Hematopoietic multipotent progenitor cell treated with erythropoietin and hydrocortisone succinate and interleukin-3 and kit ligand, for 15 days (in vitro differentiated cells): ENCODE measurements at regions not wholly inside any gene's neighbourhood (a gene's known extent, or its start where the extent isn't known, plus 50 kb on each side); places are given as distances from the start of the nearest gene placed in this dataset.
"Not testable (repeated sequence)": the region's sequence is repeated elsewhere in the genome, so short reads cannot be mapped to it uniquely, and the experiment has no call there.

Source experiments
- DNase-seq: peaks from one replicate; pipeline ENCODE4 v3.0.0-alpha.2; 2015; ENCODE audit warnings: low spot score

- DNase-seq = no peak
Measured at GRCh38 chr18:22504251-22505030, 86.7 kb upstream of the CTAGE1 start.

GRCh38 chr18:22505141-22505591 lies 87.5 kb upstream of the CTAGE1 start:
- no peak for DNase-seq

- DNase-seq = no peak
Measured at GRCh38 chr18:22507055-22507454, 89.3 kb upstream of the CTAGE1 start.

- no peak for DNase-seq
Measured at GRCh38 chr18:22509423-22509822, 91.7 kb upstream of the CTAGE1 start.

GRCh38 chr18:22510697-22511096 lies 93.0 kb upstream of the CTAGE1 start:
- DNase-seq = no peak

GRCh38 chr18:22513721-22514481 lies 96.2 kb upstream of the CTAGE1 start:
- DNase-seq = no peak

- no peak for DNase-seq
Measured at GRCh38 chr18:22514655-22515054, 96.9 kb upstream of the CTAGE1 start.

- DNase-seq = no peak
Measured at GRCh38 chr18:22515250-22515649, 97.5 kb upstream of the CTAGE1 start.

GRCh38 chr18:22517356-22517755 lies 99.6 kb upstream of the CTAGE1 start:
- no peak for DNase-seq

- no peak for DNase-seq
Measured at GRCh38 chr18:22521026-22521707, 103.5 kb upstream of the CTAGE1 start.

GRCh38 chr18:22523481-22523880 lies 105.8 kb upstream of the CTAGE1 start:
- DNase-seq = no peak

- no peak for DNase-seq
Measured at GRCh38 chr18:22524783-22525182, 107.1 kb upstream of the CTAGE1 start.

- no peak for DNase-seq
Measured at GRCh38 chr18:22525313-22525712, 107.6 kb upstream of the CTAGE1 start.

- DNase-seq = no peak
Measured at GRCh38 chr18:22525883-22526282, 108.2 kb upstream of the CTAGE1 start.

GRCh38 chr18:22528291-22528690 lies 110.6 kb upstream of the CTAGE1 start:
- DNase-seq = no peak

GRCh38 chr18:22534706-22535105 lies 117.0 kb upstream of the CTAGE1 start:
- DNase-seq = not testable (repeated sequence)

- DNase-seq = no peak
Measured at GRCh38 chr18:22536558-22536957, 118.8 kb upstream of the CTAGE1 start.

GRCh38 chr18:22538426-22538825 lies 120.7 kb upstream of the CTAGE1 start:
- DNase-seq = no peak

GRCh38 chr18:22539051-22539765 lies 121.5 kb upstream of the CTAGE1 start:
- DNase-seq = no peak

GRCh38 chr18:22541232-22541631 lies 123.5 kb upstream of the CTAGE1 start:
- DNase-seq = no peak

- DNase-seq = no peak
Measured at GRCh38 chr18:22542406-22542835, 124.7 kb upstream of the CTAGE1 start.

- no peak for DNase-seq
Measured at GRCh38 chr18:22543769-22544168, 126.1 kb upstream of the CTAGE1 start.
